ENCODE measurements at regions not wholly inside any gene's neighbourhood (a gene's known extent, or its start where the extent isn't known, plus 50 kb on each side); places are given as distances from the start of the nearest gene placed in this dataset.

DNA sequence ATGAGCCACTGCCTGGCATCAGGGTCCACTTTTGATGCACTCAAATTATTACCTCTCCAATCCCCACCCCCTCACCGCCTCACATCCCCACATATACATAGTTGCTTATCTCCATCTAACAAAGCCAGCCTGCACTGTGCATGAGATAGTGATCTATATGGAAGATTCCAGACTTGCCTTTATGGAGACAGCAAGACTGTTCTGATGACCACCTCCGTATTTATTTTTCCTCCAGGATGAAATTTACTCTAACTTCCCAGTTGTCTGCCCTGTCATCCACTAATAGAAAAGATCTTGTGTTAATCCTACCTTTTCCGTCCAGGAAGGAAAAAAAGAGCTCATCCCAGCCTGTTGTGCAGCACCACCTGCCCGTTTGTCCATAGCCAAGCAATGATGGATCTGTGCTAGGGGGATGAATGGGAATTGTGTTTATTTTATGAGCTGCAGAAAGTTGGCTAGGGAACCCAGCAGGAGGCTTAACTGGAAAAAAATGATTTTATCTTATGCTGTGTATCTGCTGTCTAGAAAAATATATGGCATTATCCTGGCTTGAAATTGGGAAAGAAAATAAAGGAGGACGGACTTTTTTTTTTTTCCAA, 114.5 kb downstream of the CD47 start:
- Mint-ChIP-seq H3K27me3 (ENCODE audit: unreplicated experiment) (peaks cover 3% of the 10 kb centered on the region), H3K4me1 (ENCODE audit: unreplicated experiment) (peaks cover 4% of the 10 kb centered on the region), H3K27ac (ENCODE audit: unreplicated experiment) (peak overlapping the region; percentile 3), H3K9me3 (ENCODE audit: unreplicated experiment) (no peaks in the 10 kb centered on the region), H3K4me3 (ENCODE audit: unreplicated experiment) (no peak overlapping the region), H3K36me3 (ENCODE audit: unreplicated experiment) (no peaks in the 10 kb centered on the region)
- TF ChIP-seq, protein P1, sequence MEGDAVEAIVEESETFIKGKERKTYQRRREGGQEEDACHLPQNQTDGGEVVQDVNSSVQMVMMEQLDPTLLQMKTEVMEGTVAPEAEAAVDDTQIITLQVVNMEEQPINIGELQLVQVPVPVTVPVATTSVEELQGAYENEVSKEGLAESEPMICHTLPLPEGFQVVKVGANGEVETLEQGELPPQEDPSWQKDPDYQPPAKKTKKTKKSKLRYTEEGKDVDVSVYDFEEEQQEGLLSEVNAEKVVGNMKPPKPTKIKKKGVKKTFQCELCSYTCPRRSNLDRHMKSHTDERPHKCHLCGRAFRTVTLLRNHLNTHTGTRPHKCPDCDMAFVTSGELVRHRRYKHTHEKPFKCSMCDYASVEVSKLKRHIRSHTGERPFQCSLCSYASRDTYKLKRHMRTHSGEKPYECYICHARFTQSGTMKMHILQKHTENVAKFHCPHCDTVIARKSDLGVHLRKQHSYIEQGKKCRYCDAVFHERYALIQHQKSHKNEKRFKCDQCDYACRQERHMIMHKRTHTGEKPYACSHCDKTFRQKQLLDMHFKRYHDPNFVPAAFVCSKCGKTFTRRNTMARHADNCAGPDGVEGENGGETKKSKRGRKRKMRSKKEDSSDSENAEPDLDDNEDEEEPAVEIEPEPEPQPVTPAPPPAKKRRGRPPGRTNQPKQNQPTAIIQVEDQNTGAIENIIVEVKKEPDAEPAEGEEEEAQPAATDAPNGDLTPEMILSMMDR (IDR thresholded peaks at IDR 0.05), result no peak
- no peak for DNase-seq (ENCODE audit: extremely low spot score, unreplicated experiment)

DNA sequence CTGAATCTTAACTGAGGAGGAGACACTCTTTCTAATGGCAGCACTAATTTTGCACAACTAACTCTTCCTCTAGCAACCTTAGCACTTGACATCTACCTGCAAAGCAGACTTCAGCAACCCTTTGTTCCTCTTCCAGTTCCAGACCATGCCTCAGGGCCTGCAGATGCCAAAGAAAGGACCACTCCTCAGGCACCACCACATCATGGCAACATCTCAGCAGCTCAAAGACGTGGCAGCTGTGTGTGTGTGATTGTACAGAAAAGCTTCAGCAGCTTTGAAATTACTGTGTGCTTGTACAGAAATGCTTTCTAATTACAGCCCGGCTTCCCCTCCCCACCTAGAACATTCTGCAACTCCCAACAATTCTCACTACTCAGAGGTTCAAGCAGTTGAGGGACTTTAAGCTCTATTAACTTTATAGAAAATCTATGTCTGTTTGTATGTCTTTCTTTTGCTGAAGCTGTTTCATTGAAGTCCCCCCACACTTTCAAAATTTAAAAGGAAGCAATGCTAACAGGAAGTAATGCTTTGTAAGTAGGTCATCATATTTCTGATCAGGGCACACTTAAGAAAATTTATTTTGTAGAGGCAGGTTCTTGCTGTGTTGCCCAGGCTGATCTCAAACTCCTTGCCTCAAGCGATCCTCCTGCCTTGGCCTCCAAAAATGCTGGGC, 115.2 kb downstream of the CD47 start:
- DNase-seq (ENCODE audit: extremely low spot score, unreplicated experiment), result no peak
- Mint-ChIP-seq H3K27ac (ENCODE audit: unreplicated experiment) (no peak overlapping the region), H3K4me1 (ENCODE audit: unreplicated experiment) (peaks cover 10% of the 10 kb centered on the region), H3K9me3 (ENCODE audit: unreplicated experiment) (no peaks in the 10 kb centered on the region), H3K36me3 (ENCODE audit: unreplicated experiment) (no peaks in the 10 kb centered on the region), H3K4me3 (ENCODE audit: unreplicated experiment) (no peak overlapping the region), H3K27me3 (ENCODE audit: unreplicated experiment) (peaks cover 3% of the 10 kb centered on the region)
- TF ChIP-seq, protein P1 (IDR thresholded peaks at IDR 0.05), result no peak

DNA sequence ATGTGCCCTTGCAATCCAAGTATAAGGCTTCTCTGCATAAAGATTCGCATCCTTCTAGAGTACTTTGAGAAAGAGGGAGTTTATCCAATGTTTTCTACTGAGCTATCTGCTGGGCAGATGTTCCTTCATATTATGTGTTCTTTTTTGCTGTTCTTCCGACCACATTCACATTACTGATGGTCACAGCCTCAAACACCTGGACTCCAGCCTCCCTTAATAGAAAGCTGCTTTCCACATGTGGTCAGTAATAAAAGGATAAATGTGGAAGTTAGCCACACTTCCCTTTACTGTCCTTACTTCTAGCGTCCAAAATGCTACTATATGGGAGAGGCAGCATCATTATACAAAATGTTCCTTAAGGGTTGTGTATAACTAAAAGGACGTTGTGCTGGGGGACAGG, 116.9 kb downstream of the CD47 start:
- no peaks in the 10 kb centered on the region for H3K27me3 Mint-ChIP-seq (ENCODE audit: unreplicated experiment)
- TF ChIP-seq, protein P1 (IDR thresholded peaks at IDR 0.05), result no peak
- H3K4me1 Mint-ChIP-seq (ENCODE audit: unreplicated experiment), result peaks cover 25% of the 10 kb centered on the region
- no peaks in the 10 kb centered on the region for H3K9me3 Mint-ChIP-seq (ENCODE audit: unreplicated experiment)
- H3K4me3 Mint-ChIP-seq (ENCODE audit: unreplicated experiment), result no peak overlapping the region
- H3K27ac Mint-ChIP-seq (ENCODE audit: unreplicated experiment), result no peak overlapping the region
- no peaks in the 10 kb centered on the region for H3K36me3 Mint-ChIP-seq (ENCODE audit: unreplicated experiment)
- DNase-seq (ENCODE audit: extremely low spot score, unreplicated experiment), result no peak

DNA sequence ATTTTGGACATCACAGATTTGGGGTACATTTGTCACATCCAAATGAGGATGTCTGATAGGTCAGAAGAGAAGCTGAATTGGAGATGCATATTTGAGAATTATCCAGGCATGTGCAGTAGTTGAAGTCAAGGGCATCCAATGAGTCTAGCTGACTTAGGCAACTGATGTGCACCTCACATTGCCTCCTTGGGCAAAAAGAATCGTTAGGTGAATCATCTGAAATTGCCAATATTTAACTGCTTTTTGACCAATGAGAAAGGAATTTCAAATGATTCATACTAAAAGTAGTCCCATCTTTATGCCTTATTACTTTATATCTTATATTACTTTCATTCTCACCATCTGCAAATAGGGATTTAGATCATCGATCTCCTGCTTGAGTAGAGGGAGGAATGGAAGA, 117.7 kb downstream of the CD47 start:
- Mint-ChIP-seq H3K9me3 (ENCODE audit: unreplicated experiment) (no peaks in the 10 kb centered on the region), H3K27me3 (ENCODE audit: unreplicated experiment) (no peaks in the 10 kb centered on the region), H3K4me3 (ENCODE audit: unreplicated experiment) (no peak overlapping the region), H3K36me3 (ENCODE audit: unreplicated experiment) (no peaks in the 10 kb centered on the region), H3K4me1 (ENCODE audit: unreplicated experiment) (peaks cover 25% of the 10 kb centered on the region), H3K27ac (ENCODE audit: unreplicated experiment) (no peak overlapping the region)
- TF ChIP-seq, protein P1 (IDR thresholded peaks at IDR 0.05), result no peak
- DNase-seq (ENCODE audit: extremely low spot score, unreplicated experiment), result no peak

DNA sequence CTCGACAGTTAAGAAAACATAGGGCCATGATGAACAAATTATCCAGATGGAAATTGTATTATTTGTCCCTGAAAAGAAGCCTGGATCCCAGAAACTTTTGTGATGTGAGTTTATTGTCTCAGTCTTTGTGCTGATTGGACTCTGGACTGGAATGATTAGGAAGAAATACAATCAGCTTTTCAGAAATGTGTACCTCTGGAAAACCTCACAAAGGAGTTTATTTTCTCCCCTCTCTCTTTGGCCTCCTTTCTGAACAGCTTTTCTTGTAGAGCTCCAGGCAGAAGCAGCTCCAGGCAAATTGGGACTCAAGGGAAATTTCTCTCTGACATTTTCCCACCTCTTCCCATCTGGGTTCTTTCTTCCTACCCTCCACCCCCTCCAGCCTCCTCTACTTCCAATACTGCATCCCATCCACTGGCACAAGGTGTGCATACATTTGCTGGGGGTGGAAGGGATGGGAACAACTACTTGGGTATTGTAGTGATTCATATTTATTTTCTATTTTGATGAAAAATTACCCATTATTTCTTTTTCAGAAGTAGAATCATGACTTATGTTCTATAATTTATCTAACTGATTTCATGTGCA, 119.7 kb downstream of the CD47 start:
- Mint-ChIP-seq H3K4me3 (ENCODE audit: unreplicated experiment) (no peak overlapping the region), H3K27me3 (ENCODE audit: unreplicated experiment) (no peaks in the 10 kb centered on the region), H3K4me1 (ENCODE audit: unreplicated experiment) (peaks cover 21% of the 10 kb centered on the region), H3K9me3 (ENCODE audit: unreplicated experiment) (no peaks in the 10 kb centered on the region), H3K36me3 (ENCODE audit: unreplicated experiment) (no peaks in the 10 kb centered on the region), H3K27ac (ENCODE audit: unreplicated experiment) (peak overlapping the region; percentile 56)
- no peak for DNase-seq (ENCODE audit: extremely low spot score, unreplicated experiment)
- TF ChIP-seq, protein P1 (IDR thresholded peaks at IDR 0.05), result no peak

All from osteocyte (in vitro differentiated cells).